Skeletal muscle tissue (tissue), 3 donors: ENCODE measurements at regions not wholly inside any gene's neighbourhood (a gene's known extent, or its start where the extent isn't known, plus 50 kb on each side); places are given as distances from the start of the nearest gene placed in this dataset.
A peak's percentile ranks its signal among the peaks of the same experiment; 100 is the strongest.

Experiments used
- H3K27ac ChIP-seq: one replicate; pipeline ENCODE4 v1.7.0; 2013; ENCODE audit warnings: mild to moderate bottlenecking, low read depth, low read length, inconsistent platforms
- H3K27me3 ChIP-seq, 3 donors: one replicate each; pipeline ENCODE4 v1.7.0; 2013; ENCODE audit warnings: low read length in 3 of 3; ENCODE audit not compliant: control insufficient read depth in 3 of 3, insufficient read depth in 3 of 3
- H3K36me3 ChIP-seq, 3 donors: one replicate each; pipeline ENCODE4 v1.7.0; 2013; ENCODE audit warnings: low read length in 3 of 3; ENCODE audit not compliant: control insufficient read depth in 3 of 3, insufficient read depth in 3 of 3
- H3K4me1 ChIP-seq, 3 donors: one replicate each; pipeline ENCODE4 v1.7.0; 2013; ENCODE audit warnings: low read length in 3 of 3, mild to moderate bottlenecking in 3 of 3; ENCODE audit not compliant: control insufficient read depth in 3 of 3, insufficient read depth in 3 of 3
- H3K4me3 ChIP-seq, 3 donors: one replicate each; pipeline ENCODE4 v1.7.0; 2013; ENCODE audit warnings: low read length in 3 of 3
- H3K9ac ChIP-seq, 3 donors: one replicate each; pipeline ENCODE4 v1.7.0; 2013; ENCODE audit warnings: low read length in 3 of 3, mild to moderate bottlenecking in 3 of 3, moderate library complexity in 2 of 3, low read depth in 1 of 3
- H3K9me3 ChIP-seq, 3 donors: one replicate each; pipeline ENCODE4 v1.7.0; 2013; ENCODE audit warnings: low read length in 3 of 3; ENCODE audit not compliant: control insufficient read depth in 3 of 3
- donor health status: Osteomylitis.

- Histone ChIP-seq H3K9me3 (no peaks in the 10 kb centered on the region), H3K27ac (peak overlapping the region; percentile 77), H3K27me3 (no peaks in the 10 kb centered on the region), H3K9ac (peak overlapping the region in 1 of 3 donors; percentile 10), H3K36me3 (no peaks in the 10 kb centered on the region), H3K4me1 (peaks cover 0 to 4% (median 4%) of the 10 kb centered on the region in 3 donors), H3K4me3 (peak overlapping the region; percentile 41 to 54 (median 46))
These were observed 574.8 kb downstream of the ETV1 start for GRCh38 chr7:13414661-13415107.

- Histone ChIP-seq H3K27me3 (no peaks in the 10 kb centered on the region), H3K9me3 (no peaks in the 10 kb centered on the region), H3K9ac (no peak overlapping the region), H3K27ac (no peak overlapping the region), H3K4me1 (peaks cover 0 to 4% (median 4%) of the 10 kb centered on the region in 3 donors), H3K36me3 (no peaks in the 10 kb centered on the region), H3K4me3 (no peak overlapping the region)
These were observed 573.4 kb downstream of the ETV1 start for GRCh38 chr7:13416071-13416470.

- Histone ChIP-seq H3K36me3 (no peaks in the 10 kb centered on the region), H3K9me3 (no peaks in the 10 kb centered on the region), H3K4me3 (no peak overlapping the region), H3K4me1 (peaks cover 0 to 4% (median 4%) of the 10 kb centered on the region in 3 donors), H3K9ac (no peak overlapping the region), H3K27ac (no peak overlapping the region), H3K27me3 (no peaks in the 10 kb centered on the region)
These were observed 572.9 kb downstream of the ETV1 start for GRCh38 chr7:13416544-13416943.

- Histone ChIP-seq H3K9ac (no peak overlapping the region), H3K27ac (no peak overlapping the region), H3K4me3 (no peak overlapping the region), H3K27me3 (no peaks in the 10 kb centered on the region), H3K9me3 (no peaks in the 10 kb centered on the region), H3K36me3 (no peaks in the 10 kb centered on the region), H3K4me1 (no peaks in the 10 kb centered on the region)
These were observed 568.7 kb downstream of the ETV1 start for GRCh38 chr7:13420726-13421125.

- no peaks in the 10 kb centered on the region for H3K27me3 ChIP-seq
- H3K4me1 ChIP-seq: no peaks in the 10 kb centered on the region
- H3K4me3 ChIP-seq: no peak overlapping the region
- no peak overlapping the region for H3K9ac ChIP-seq
- no peak overlapping the region for H3K27ac ChIP-seq
- no peaks in the 10 kb centered on the region for H3K36me3 ChIP-seq
- no peaks in the 10 kb centered on the region for H3K9me3 ChIP-seq
These were observed 567.7 kb downstream of the ETV1 start for GRCh38 chr7:13421776-13422175.

- Histone ChIP-seq H3K27me3 (no peaks in the 10 kb centered on the region), H3K36me3 (no peaks in the 10 kb centered on the region), H3K27ac (no peak overlapping the region), H3K9me3 (no peaks in the 10 kb centered on the region), H3K4me1 (no peaks in the 10 kb centered on the region), H3K4me3 (no peak overlapping the region), H3K9ac (no peak overlapping the region)
These were observed 555.5 kb downstream of the ETV1 start for GRCh38 chr7:13433946-13434345.

GRCh38 chr7:13442226-13442625 lies 547.2 kb downstream of the ETV1 start:
- no peaks in the 10 kb centered on the region for H3K9me3 ChIP-seq
- H3K9ac ChIP-seq: no peak overlapping the region
- H3K4me1 ChIP-seq: no peaks in the 10 kb centered on the region
- no peaks in the 10 kb centered on the region for H3K27me3 ChIP-seq
- H3K4me3 ChIP-seq: no peak overlapping the region
- no peak overlapping the region for H3K27ac ChIP-seq
- H3K36me3 ChIP-seq: no peaks in the 10 kb centered on the region

- Histone ChIP-seq H3K9me3 (peaks cover 0 to 2% (median 0%) of the 10 kb centered on the region in 3 donors), H3K27me3 (no peaks in the 10 kb centered on the region), H3K27ac (no peak overlapping the region), H3K4me3 (no peak overlapping the region), H3K9ac (no peak overlapping the region), H3K36me3 (no peaks in the 10 kb centered on the region), H3K4me1 (no peaks in the 10 kb centered on the region)
These were observed 541.8 kb downstream of the ETV1 start for GRCh38 chr7:13447637-13448036.

GRCh38 chr7:13448243-13448642 lies 541.2 kb downstream of the ETV1 start:
- Histone ChIP-seq H3K9ac (no peak overlapping the region), H3K4me1 (no peaks in the 10 kb centered on the region), H3K4me3 (no peak overlapping the region), H3K9me3 (peaks cover 0 to 2% (median 0%) of the 10 kb centered on the region in 3 donors), H3K36me3 (no peaks in the 10 kb centered on the region), H3K27me3 (no peaks in the 10 kb centered on the region), H3K27ac (no peak overlapping the region)

- Histone ChIP-seq H3K36me3 (no peaks in the 10 kb centered on the region), H3K27ac (no peak overlapping the region), H3K27me3 (no peaks in the 10 kb centered on the region), H3K4me1 (no peaks in the 10 kb centered on the region), H3K9ac (no peak overlapping the region), H3K4me3 (no peak overlapping the region), H3K9me3 (peaks cover 0 to 2% (median 0%) of the 10 kb centered on the region in 3 donors)
These were observed 540.0 kb downstream of the ETV1 start for GRCh38 chr7:13449460-13449859.
